Ovary (tissue), 7 donors: ENCODE measurements at regions not wholly inside any gene's neighbourhood (a gene's known extent, or its start where the extent isn't known, plus 50 kb on each side); places are given as distances from the start of the nearest gene placed in this dataset.
A peak's percentile ranks its signal among the peaks of the same experiment; 100 is the strongest.

Experiments
- DNase-seq, 5 donors: peaks; one replicate each; pipeline ENCODE4 v3.0.0-alpha.2; 2019 to 2020
- H3K27ac ChIP-seq, 2 donors: fragments of 200-600 bp; one replicate each; pipeline versions ENCODE4 v1.5.1 to v1.8.0; 2019 to 2022
- H3K27me3 ChIP-seq: fragments of 200-600 bp; one replicate; pipeline ENCODE4 v1.8.0; 2022
- H3K36me3 ChIP-seq: fragments of 200-600 bp; sonication (generic); one replicate; pipeline ENCODE4 v1.5.1; 2019
- H3K4me1 ChIP-seq: one replicate; pipeline ENCODE4 v1.8.1; 2013; ENCODE audit warnings: mild to moderate bottlenecking, moderate library complexity; ENCODE audit not compliant: insufficient read depth
- H3K4me3 ChIP-seq: fragments of 200-600 bp; sonication (generic); one replicate; pipeline ENCODE4 v1.5.1; 2017
- H3K9me3 ChIP-seq, 2 donors: fragments of 200-600 bp in 1 of 2; sonication (generic) in 1 of 2; one replicate each; pipeline versions ENCODE4 v1.5.1 to v1.8.1; 2013 to 2019; ENCODE audit warnings: mild to moderate bottlenecking in 1 of 2, moderate library complexity in 1 of 2
- EP300 ChIP-seq: sonication (generic); formaldehyde crosslinking; IDR thresholded peaks from one replicate; pipeline ENCODE4 v1.6.1; 2017; ENCODE audit warnings: antibody characterized with exemption
- POLR2A ChIP-seq: fragments of 450-650 bp; IDR thresholded peaks from one replicate; pipeline ENCODE4 v1.6.1; 2017; ENCODE audit warnings: antibody characterized with exemption, mild to moderate bottlenecking, moderate library complexity
- WGBS, 3 donors: extraction: QIAGEN DNeasy Blood & Tissue Kit in 1 of 3; methylation state at CpG; one replicate each; pipeline versions ENCODE4 v1.1.5 to v1.1.7; 2013 to 2017; 5-methylcytosine and 5-hydroxymethylcytosine counted together
- intact Hi-C, 4 donors: fragments of 100-400 bp; cut with DNase I; formaldehyde crosslinking; loops; one replicate each; pipeline versions ENCODE4 v1.11.0 to v1.15.1; 2022 to 2023
- TF ChIP-seq, protein P1 (sequence below), 3 donors: fragments of 450-650 bp in 2 of 3; fragments of 200-600 bp in 1 of 3; IDR thresholded peaks; one replicate each; pipeline versions ENCODE4 v1.5.1 to v1.8.0; 2016 to 2022; ENCODE audit warnings: antibody characterized with exemption in 3 of 3, mild to moderate bottlenecking in 1 of 3
- donor health status: DM: no; HTN: no; CAD: no; lungs with moderate emphysema.
- donor health status: DM: no; HTN: no; CAD: no.
- donor health status: Bipolar disorder and iron deficiency.
- donor health status: DM: no; HTN: no; CAD: no.
- donor health status: DM: yes; HTN: yes; CAD: no.

DNA sequence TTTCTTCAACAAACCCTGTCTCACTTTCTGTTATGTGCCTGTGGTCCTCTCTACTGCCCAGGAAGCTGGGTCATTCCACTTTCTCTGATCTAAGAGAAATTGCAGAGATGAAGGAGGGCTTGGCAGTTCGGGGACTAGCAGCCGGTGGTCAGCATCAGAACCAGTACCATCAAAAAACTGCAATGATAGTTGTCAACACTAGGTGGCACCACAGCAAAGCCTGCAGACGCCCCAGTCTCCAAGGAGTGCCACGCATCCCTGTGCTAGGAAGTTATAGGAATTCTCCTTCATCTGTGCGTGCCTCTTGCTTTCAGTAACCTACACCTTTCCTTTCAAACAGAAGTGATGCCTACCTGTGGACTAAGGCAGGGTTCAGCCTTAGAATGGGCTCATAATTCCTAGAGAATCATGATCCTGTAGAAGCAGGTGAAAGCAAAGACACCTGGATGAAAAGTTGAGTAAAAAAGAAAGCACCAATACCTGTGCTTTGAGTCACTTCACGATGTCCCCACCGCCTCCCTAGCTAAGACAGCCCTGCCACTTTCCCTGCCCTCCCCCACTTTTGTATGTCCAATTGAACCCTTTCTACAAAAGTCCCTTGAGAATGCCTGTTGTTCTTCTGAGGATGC is 129.2 kb downstream of the ADAMTS1 start:
- intact Hi-C loops, result loop anchor here in 1 of 4 donors (5.0 kb wide), 1 partner anchor 834 kb away; no protein-coding TSS in a partner anchor
- H3K36me3 ChIP-seq, result no peaks in the 10 kb centered on the region
- TF ChIP-seq POLR2A, result no peak
- TF ChIP-seq, protein P1, sequence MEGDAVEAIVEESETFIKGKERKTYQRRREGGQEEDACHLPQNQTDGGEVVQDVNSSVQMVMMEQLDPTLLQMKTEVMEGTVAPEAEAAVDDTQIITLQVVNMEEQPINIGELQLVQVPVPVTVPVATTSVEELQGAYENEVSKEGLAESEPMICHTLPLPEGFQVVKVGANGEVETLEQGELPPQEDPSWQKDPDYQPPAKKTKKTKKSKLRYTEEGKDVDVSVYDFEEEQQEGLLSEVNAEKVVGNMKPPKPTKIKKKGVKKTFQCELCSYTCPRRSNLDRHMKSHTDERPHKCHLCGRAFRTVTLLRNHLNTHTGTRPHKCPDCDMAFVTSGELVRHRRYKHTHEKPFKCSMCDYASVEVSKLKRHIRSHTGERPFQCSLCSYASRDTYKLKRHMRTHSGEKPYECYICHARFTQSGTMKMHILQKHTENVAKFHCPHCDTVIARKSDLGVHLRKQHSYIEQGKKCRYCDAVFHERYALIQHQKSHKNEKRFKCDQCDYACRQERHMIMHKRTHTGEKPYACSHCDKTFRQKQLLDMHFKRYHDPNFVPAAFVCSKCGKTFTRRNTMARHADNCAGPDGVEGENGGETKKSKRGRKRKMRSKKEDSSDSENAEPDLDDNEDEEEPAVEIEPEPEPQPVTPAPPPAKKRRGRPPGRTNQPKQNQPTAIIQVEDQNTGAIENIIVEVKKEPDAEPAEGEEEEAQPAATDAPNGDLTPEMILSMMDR (IDR thresholded peaks at IDR 0.05), result peak in 1 of 3 donors; percentile 34
- H3K27me3 ChIP-seq, result no peaks in the 10 kb centered on the region
- H3K9me3 ChIP-seq, result no peaks in the 10 kb centered on the region
- no peak overlapping the region for H3K4me3 ChIP-seq
- H3K4me1 ChIP-seq, result no peaks in the 10 kb centered on the region
- 19 to 20% (median 20%) methylated on average over 7 of the region's 7 CpGs for WGBS, 3 donors
- H3K27ac ChIP-seq, result no peak overlapping the region
- peak in 1 of 5 donors; percentile 32 for DNase-seq

DNA sequence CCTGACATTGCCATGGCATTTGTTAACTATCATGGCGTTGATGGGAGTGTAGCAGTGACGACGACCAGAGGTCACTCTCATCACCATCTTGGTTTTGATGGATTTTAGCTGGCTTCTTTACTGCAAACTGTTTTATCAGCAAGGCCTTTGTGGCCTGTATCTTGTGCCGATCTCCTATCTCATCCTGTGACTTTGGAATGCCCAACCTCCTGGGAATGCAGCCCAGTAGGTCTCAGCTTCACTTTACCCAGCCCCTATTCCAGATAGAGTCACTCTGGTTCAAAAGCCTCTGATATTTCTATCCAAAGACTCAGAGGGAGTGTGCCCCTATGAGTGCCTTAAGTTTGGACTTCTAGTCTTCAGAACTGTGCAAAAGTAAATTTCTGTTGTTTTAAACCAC is 130.1 kb downstream of the ADAMTS1 start:
- Histone ChIP-seq H3K4me3 (no peak overlapping the region), H3K36me3 (no peaks in the 10 kb centered on the region), H3K4me1 (no peaks in the 10 kb centered on the region), H3K27ac (no peak overlapping the region), H3K9me3 (no peaks in the 10 kb centered on the region), H3K27me3 (no peaks in the 10 kb centered on the region)
- intact Hi-C loops, result loop anchor here in 1 of 4 donors (5.0 kb wide), 1 partner anchor 833 kb away; no protein-coding TSS in a partner anchor
- TF ChIP-seq, protein P1 (IDR thresholded peaks at IDR 0.05), result no peak
- TF ChIP-seq POLR2A (no peak), EP300 (no peak)
- WGBS, 3 donors, result 84 to 88% (median 87%) methylated on average over 4 of the region's 4 CpGs
- DNase-seq, result no peak

DNA sequence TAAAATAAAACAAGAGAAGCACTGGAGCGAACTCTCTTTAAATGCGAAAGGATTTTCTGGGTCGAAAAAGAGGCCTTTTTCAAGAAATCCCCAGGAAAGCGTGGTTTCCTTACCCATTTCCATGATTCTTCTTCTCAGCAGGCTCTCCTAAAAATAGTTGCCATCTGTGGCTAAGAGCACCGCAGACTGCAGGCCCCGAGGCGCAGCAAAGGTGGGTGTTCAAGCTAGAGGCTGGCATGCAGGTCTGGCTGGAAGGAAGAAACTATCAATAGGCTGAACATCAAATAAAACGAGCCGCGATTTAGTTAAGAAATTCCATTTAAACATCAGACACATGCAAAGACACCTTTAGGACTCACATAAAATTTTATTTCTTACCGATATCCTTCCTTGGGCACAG is 135.1 kb downstream of the ADAMTS1 start:
- intact Hi-C loops, result no loop called here
- 83 to 90% (median 88%) methylated on average over 11 of the region's 11 CpGs for WGBS, 3 donors
- DNase-seq, result no peak

DNA sequence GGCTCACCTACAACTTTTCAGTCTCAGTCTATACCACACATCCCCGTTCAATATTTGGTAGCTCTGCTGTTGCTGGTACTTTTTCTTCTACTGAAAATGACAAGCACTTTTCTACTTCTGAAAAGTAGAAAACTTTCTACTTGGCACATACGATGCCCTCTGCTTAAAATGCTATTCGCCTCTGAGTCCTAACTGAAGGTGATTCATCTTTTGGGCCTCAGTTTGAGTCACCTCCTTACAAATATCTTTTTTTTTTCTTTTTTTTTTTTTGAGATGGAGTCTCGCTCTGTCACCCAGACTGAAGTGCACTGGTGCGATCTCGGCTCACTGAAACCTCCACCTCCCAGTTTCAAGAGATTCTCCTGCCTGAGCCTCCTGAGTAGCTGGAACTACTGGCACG is 136.0 kb upstream of the CYYR1 start:
- Histone ChIP-seq H3K4me1 (no peaks in the 10 kb centered on the region), H3K36me3 (no peaks in the 10 kb centered on the region), H3K27ac (no peak overlapping the region), H3K27me3 (no peaks in the 10 kb centered on the region), H3K9me3 (no peaks in the 10 kb centered on the region), H3K4me3 (no peak overlapping the region)
- no peak for TF ChIP-seq EP300
- TF ChIP-seq POLR2A, result no peak
- TF ChIP-seq, protein P1 (IDR thresholded peaks at IDR 0.05), result no peak
- intact Hi-C loops, result loop anchor here in 1 of 4 donors (10.0 kb wide), 1 partner anchor 824 kb away; no protein-coding TSS in a partner anchor
- 87 to 93% (median 93%) methylated on average over 7 of the region's 7 CpGs for WGBS, 3 donors
- DNase-seq, result no peak

More for the DNA sequence above, 135.1 kb downstream of the ADAMTS1 start:
- Histone ChIP-seq H3K36me3 (no peaks in the 10 kb centered on the region), H3K4me3 (no peak overlapping the region), H3K27me3 (no peaks in the 10 kb centered on the region), H3K4me1 (no peaks in the 10 kb centered on the region), H3K27ac (no peak overlapping the region), H3K9me3 (no peaks in the 10 kb centered on the region)
- no peak for TF ChIP-seq POLR2A
- TF ChIP-seq, protein P1 (IDR thresholded peaks at IDR 0.05), result no peak
- TF ChIP-seq EP300, result no peak
